ENCODE measurements at regions not wholly inside any gene's neighbourhood (a gene's known extent, or its start where the extent isn't known, plus 50 kb on each side); places are given as distances from the start of the nearest gene placed in this dataset.

GRCh38 chr16:73189136-73189535, 141.2 kb upstream of the ZFHX3 start:
- Histone ChIP-seq H3K18ac (ENCODE audit: extremely low read depth, low read length) (no peak overlapping the region), H4K20me1 (replicated peaks in 1 of 2; ENCODE audit: control insufficient read depth in 1 of 2, insufficient read depth in 2 of 2, low read length in 2 of 2) (no peaks in the 10 kb centered on the region), H3K14ac (ENCODE audit: insufficient read length) (no peak overlapping the region), H2BK120ac (replicated peaks; ENCODE audit: low read depth, low read length) (no peak overlapping the region), H4K8ac (ENCODE audit: extremely low read depth, insufficient read depth, low read length) (no peak overlapping the region), H2AK5ac (ENCODE audit: low read depth, low read length) (no peak overlapping the region), H3K4me3 (ENCODE audit: extremely low read depth in 1 of 4, insufficient read depth in 2 of 4, low read depth in 3 of 4, low read length in 4 of 4) (no peak overlapping the region), H3K4me1 (replicated peaks in 1 of 4; ENCODE audit: control insufficient read depth in 3 of 4, insufficient read depth in 4 of 4, low read length in 3 of 4) (no peaks in the 10 kb centered on the region; a peak in 1 of 7 replicates), H2BK15ac (ENCODE audit: low read length) (no peak overlapping the region), H3K36me3 (ENCODE audit: control insufficient read depth in 2 of 4, insufficient read depth in 4 of 4, low read length in 3 of 4) (no peaks in the 10 kb centered on the region), H3K23me2 (ENCODE audit: low read depth, low read length) (no peaks in the 10 kb centered on the region), H4K91ac (replicated peaks; ENCODE audit: insufficient read length, low read length) (no peak overlapping the region), H3K27ac (ENCODE audit: low read depth, low read length) (no peak overlapping the region), H2BK20ac (ENCODE audit: low read length) (no peak overlapping the region), H3K4me2 (ENCODE audit: insufficient read depth in 1 of 2, low read depth in 2 of 2, low read length in 2 of 2) (no peak overlapping the region), H3K27me3 (replicated peaks in 1 of 4; ENCODE audit: control insufficient read depth in 3 of 4, extremely low read depth in 1 of 4, insufficient read depth in 3 of 4, low read length in 3 of 4) (peaks cover 0 to 6% (median 0%) of the 10 kb centered on the region in 4 experiments; a peak in 2 of 7 replicates), H3K56ac (replicated peaks; ENCODE audit: insufficient read length, low read depth, low read length) (no peak overlapping the region), H3K79me1 (ENCODE audit: low read depth, low read length) (no peaks in the 10 kb centered on the region), H4K5ac (ENCODE audit: insufficient read length, low read depth, low read length) (no peak overlapping the region), H3K79me2 (ENCODE audit: control insufficient read depth in 1 of 2, insufficient read depth in 2 of 2, low read length in 2 of 2) (no peaks in the 10 kb centered on the region), H2BK5ac (ENCODE audit: low read depth, low read length) (no peak overlapping the region), H3K4ac (replicated peaks; ENCODE audit: insufficient read length, low read depth, low read length) (no peak overlapping the region), H3K9me3 (ENCODE audit: insufficient read depth in 2 of 2, low read depth in 1 of 2, low read length in 1 of 2) (peaks cover 0 to 4% of the 10 kb centered on the region in 2 experiments; a peak in 1 of 4 replicates), H2BK12ac (ENCODE audit: low read depth, low read length) (no peak overlapping the region), H3K9ac (replicated peaks in 1 of 4; ENCODE audit: extremely low read depth in 1 of 4, low read depth in 3 of 4, low read length in 3 of 4) (no peak overlapping the region), H3K23ac (ENCODE audit: insufficient read length) (no peak overlapping the region), H2AFZ (ENCODE audit: low read length) (no peak overlapping the region)
- ChIA-PET POLR2A (ENCODE audit: partially characterized antibody) (no interaction called here), CTCF (ENCODE audit: partially characterized antibody) (interaction anchor here (1.0 to 1.5 kb wide), 3 partner anchors 10 to 352 kb away, joined by 4 to 6 read pairs (median 4); no protein-coding TSS in a partner anchor)
- no peak for FAIRE-seq
- WGBS, 2 experiments (ENCODE audit: extremely low coverage in 1 of 2, insufficient coverage in 1 of 2, insufficient read length in 1 of 2, insufficient replicate concordance in 2 of 2, low coverage in 1 of 2, low lambda C conversion rate in 2 of 2, missing lambda C conversion rate in 1 of 2), result 95% methylated on average over 13 of the region's 13 CpGs; no CpG with 5 or more reads in 1 of the 2 experiments
- no peak for DNase-seq (ENCODE audit: low read depth in 1 of 2, low spot score in 2 of 2)
- no peak for TF ChIP-seq NANOG (IDR thresholded peaks at IDR 0.05; ENCODE audit: insufficient read depth, low read depth, low read length, poor library complexity, severe bottlenecking)
- no peak for TF ChIP-seq GTF2F1 (IDR thresholded peaks at IDR 0.05; ENCODE audit: borderline replicate concordance, low read depth, low read length)

Measured in H1 (cell line).